GM04503 (cell line): ENCODE measurements at regions not wholly inside any gene's neighbourhood (a gene's known extent, or its start where the extent isn't known, plus 50 kb on each side); places are given as distances from the start of the nearest gene placed in this dataset.
A peak's percentile ranks its signal among the peaks of the same experiment; 100 is the strongest.

Experiments
- DNase-seq: peaks from one replicate; pipeline ENCODE4 v3.0.0-alpha.2; 2012; ENCODE audit warnings: low read depth

DNA sequence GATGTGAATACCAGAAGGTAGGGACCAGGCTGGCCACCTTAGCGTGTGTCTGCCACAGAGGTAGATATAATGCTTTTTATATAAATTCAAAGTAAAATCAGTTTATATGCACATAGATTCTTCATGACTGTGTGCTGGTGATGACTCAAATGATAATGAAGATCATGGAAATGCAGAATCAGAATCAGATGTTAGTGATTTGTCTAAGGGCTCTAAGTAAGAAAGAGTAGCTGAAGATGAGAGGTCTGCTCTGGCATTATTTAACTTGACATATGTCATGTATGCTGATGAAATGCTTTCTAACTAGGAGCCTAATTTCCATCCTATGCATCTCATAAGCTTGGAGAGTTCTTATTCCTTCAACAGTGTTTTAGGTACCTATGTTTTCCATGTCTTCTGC is 50.3 kb upstream of the DPH6 start:
- no peak for DNase-seq

DNA sequence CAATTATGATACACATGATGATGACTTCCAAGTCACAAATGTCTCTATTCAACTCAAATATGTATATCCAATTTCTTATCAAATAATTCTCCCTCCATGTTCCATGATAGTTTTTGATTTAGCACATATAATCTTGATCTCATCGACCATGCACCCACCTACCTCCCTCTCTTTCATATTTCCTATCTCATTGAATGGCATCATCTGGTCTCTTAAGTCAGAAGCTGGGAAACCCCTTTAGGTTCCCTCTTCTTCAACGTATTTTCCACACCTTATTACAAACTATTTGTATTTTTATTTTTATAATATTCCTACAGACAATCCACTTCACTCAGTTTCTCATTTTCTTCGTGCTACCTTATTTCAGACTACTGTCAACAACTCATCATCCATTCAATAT is 56.9 kb upstream of the DPH6 start:
- no peak for DNase-seq

DNA sequence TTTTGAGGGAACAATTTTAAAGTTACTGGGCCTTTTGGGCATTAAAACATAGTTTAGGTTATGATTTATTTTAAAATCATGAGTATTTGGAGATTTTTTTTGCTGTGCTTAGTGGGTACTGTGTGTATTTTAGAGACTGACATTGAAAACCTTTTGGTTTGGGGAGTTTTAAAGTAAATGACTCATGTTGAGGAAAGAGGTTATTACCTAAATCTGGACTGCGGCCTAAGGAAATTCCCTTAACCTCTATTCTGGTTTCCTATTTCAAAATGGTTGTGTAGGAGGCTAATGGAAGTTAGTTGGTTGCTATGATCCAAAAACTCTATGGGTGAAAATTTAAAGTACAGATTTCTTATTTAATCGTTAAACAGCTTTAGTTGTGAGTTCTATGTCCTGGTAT is 57.3 kb upstream of the DPH6 start:
- no peak for DNase-seq

DNA sequence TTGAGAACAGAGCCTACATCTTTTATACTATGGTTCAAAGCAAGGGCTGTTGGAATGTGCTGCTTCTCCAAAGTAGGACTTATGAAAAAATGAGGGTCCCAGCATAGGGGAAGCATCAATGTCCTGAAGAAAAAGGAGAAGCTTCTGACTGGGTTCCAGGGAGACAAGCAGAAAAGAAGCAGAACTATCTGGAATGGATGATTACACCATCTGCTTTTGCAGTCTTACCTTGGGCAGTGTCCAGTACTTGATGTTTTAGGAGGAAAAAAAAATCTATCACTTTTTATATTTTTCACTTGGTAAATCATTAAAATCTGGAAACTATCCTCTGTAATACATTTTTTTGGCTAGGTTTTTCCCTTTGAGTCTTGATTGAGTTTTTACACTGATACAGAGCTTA is 57.9 kb upstream of the DPH6 start:
- DNase-seq, result no peak

DNA sequence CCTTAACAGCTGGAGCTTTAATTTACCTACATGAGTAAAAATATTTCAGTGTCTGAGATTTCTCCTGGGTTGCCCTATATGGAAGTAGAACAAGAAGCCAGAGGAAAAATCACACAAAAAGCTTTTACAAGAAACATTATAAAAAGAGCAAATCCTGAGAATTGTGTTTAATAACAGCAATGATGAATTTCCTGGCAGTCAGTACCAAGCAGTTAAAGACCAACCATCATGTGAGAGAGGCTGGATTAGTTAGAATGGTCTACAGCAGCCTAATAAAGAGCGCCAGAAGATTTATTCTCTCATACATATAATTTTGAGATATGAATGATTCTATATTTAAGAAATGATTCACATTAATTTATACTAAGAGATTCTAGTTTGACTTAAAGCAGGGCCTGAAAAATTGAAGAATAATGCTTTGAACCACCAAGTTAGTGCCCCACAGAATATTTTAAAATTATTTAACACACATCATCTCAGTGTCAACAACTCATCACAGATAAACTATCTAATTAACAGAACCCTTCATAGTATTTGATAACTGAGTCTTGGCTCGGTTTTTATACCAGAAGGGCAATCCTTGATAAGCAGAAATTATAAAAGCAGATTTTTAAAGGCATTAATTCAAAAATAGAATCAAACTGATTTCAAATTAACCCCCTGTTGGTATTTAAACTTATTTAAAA is 59.9 kb upstream of the DPH6 start:
- no peak for DNase-seq

DNA sequence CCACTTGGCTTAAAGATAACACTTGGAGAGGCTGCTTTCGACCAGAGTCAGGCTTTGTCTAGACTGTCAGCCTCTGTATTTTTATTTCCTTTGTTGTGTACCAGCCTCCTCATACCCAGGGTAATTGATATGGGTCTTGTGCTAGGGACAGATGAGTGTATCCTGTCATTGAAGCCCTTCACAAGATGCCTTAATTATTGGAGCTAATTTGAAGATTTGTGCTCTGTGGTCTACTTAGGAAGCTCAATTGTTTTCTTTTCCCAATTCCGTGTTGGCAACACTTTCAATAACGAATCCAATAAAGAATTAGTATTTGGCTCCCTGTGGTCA is 60.5 kb upstream of the DPH6 start:
- DNase-seq, result no peak

DNA sequence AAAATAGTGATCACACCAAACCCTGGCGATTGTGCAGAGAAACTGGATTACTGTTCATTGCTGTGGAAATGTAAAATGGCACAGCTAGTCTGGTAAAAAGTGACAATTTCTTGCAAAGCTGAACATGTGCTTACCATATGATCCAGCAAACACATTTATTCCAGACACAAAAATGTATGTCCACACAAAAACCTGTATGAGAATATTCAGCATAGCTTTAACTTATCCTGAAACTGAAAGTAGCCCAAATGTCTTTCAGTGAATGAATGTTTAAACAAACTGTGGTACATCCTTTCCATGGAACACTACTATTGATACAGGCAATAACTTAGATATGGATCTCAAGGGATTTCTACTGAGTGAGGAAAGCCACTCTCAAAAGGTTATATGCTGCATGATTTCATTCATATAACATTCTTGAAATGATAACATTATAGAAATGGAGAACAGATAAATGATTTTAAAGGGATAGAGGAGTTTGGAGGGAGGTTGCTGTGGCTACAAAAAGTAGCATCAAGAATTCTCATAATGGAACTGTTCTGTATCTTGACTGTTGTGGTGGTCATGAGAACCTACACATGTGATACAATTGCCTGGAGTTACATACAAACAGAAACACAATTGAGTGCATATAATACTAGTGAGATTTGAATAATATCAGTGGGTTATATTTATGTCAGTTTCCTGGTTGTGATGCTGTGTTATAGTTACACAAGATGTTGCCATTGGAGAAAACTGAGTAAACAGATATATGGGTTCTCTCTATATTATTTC is 70.7 kb upstream of the DPH6 start:
- DNase-seq, result no peak

DNA sequence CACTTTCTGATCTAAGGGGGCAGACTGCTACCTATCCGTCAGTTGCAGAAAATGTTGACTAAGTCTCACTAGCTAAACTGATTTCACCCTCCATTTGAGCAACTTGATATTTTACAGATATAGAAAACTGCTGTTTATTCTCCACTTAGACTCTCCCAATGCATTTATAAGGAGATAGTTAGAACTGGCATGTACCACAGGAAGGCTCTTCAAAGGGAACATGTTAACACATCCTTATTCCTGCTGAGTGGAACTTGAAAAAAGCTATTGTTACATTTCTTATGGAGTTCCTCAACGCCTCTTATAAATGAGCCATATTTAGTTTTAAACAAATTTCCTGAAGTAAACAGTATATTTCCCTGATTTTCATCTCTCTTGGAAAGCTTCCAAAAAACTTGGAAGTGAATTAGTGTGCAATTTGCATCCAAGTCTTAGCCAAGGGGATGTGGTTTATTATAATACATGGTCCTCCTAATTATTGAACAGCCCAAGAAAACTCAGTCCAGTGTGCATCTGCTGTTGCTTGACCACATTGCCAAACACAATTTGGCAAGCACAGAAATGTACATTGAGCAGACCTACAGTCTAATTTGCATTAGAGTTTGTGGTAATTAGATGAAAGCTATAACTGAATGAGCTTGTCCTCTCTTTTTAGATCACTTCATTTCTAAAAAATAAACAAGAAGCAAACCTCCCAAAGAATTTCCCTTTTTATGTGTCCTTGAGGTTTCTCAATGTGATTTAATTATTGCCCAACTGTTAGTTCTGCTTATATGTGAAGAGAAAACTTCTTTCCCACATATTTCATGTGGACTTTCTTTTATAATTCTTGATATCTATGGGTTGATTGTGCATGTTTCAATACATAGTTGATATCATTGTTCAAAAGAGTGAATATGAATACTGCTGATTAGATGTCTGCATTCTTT is 72.6 kb upstream of the DPH6 start:
- DNase-seq, result no peak

DNA sequence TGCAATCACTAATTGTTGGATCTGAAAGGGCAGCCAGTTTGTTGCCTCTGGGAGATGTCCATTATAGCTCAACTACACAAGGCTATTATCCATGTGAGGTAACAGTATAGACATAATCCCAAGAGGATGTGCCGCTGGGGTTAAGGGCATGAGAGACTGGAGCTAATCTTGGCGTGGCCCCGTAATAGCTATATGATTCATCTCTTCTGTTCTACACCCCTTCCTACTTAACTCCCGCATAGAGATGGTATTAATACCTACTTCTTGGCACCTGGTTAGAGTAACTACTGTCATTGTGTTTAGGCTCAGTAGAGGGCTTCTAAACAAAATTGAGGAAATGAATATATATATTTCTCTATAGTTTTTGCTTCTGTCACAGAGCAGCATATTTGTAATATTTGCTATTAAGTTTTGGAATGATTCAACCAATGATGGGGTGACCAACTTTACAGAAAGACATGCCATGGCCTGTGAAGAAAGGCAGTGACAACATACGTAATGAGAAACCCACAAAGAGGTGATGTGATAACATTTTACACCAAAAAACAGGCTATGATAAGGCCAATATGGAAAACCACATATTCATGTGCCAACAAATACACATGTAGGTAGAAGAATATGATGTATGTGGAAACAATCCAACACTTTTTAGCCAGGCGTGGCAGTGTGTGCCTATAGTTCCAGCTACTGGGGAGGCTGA is 76.8 kb upstream of the DPH6 start:
- DNase-seq, result no peak

DNA sequence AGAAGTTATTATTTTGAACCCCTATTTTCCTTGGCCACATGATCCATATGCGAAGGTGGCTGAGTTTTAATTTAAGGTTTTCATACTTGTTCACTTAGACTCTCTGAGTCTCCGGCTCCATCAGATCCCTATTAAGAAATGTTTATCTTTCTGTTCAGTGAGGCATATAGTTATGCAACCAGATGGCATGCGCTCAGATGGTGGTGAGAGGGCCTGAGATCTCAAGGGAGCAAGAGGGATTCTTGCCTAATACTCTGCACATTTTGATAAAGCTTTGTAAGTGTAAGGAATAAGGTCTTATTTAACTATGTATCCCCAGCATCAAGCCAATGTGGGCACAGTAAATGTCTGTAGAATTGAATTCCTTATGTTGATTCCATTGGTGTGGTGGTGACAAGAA is 78.9 kb upstream of the DPH6 start:
- DNase-seq, result peak; percentile 80

DNA sequence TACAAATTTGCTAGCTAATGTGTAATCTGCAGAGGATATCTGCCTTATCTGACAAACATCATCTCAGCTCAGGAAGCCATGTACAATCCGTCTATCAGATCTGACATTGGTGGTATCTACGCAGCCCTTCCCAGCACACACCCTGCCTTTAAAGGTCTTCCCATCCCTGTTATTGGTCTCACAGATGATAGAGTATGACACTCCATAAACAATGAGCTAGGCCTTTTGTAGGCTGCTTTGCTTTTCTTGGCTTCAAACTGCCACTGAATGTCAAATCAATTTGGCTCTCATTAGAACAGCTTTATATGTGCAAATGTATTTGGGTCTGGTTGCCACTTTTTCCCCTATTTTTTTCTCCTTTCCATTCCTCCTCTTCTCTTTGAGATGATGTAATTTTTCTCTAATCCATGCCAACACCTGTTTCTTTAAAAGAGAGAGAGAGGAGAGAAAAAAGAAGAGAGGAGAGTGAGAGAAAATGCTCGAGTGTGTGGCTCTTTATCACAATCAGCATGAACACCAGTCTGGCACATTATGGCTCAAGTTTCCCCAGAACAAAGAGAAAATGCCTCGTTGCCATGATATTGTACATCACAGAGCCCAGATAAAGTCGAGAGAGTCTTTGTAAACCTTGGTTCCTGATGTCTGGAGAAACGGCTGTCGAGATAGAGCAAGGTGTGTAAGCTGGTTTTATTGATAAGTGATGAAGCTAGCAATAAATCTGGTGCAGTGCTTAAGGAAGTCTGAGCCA is 80.8 kb upstream of the DPH6 start:
- no peak for DNase-seq

DNA sequence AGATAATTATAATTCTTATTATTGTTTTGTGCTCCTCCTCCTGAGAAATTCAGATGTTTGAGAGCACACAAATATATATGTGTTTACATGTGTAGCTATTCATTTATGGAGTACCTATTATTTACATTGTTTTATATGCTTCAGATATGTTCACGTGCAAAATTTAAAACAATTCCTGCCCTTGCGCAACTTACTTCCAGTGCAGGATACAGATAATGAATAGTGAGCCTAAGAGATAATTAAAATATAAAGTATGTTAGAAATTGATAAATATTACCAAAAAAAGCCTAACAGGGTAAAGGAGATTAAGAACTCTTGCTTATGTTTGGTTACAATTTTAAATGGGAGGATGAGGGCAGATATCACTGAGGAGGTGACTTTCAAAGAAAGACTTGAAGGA is 81.7 kb upstream of the DPH6 start:
- DNase-seq, result no peak

DNA sequence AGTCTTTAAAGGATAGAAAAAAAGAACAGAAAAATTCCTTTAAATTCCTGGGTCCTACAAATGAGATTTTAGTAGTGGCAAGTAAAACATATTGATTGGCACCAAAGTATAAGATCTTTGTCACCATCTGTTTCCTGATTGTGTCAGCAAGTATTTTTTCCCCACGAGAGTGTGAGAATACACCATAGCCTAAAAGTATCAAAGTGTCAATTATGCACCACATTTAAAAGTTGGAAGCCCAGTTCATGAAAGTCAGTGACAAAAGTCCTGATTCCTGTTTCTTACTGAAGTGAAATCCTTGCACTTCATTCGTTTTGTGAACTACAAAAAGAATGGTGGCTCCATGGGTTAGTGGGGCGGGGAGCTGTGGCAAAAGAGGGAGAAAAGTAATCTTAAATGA is 83.8 kb upstream of the DPH6 start:
- no peak for DNase-seq

DNA sequence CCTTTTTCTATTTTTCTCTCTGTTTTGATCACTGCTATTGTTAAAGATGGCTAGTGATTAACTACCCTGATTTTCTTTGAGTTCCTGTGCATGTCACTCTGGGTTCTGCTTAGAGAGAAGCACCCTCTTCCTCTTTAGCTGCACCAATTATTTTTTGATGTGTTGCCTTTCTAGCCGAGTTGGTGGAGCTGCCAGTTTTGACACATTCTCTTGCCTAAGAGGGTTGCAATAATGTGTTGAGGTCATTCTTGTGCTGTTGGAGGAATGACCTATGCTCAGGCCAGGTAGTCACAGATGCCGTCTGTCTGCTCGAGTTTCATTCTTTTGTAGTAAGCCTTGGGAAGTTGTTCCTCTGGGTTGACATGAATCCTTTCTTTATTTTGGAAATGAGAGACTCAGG is 84.6 kb upstream of the DPH6 start:
- DNase-seq, result no peak

DNA sequence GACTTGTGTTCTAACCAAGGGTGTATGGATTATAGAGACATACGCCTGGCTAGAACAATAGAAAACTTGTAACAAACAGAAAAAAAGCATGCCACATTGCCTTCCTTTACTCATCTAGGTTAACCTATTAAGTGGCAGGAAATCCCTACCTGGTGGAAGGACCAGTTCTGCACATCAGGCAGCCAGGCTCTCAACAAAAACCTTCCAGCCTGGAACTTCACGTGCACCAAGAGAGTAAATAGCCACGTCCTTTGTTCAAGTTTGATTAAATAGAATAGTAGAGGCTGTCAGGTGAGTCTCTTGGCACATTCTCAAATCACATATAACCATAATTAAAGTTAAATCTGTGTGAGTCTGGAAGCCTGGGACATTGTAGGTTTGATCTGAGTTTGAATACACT is 85.0 kb upstream of the DPH6 start:
- no peak for DNase-seq

DNA sequence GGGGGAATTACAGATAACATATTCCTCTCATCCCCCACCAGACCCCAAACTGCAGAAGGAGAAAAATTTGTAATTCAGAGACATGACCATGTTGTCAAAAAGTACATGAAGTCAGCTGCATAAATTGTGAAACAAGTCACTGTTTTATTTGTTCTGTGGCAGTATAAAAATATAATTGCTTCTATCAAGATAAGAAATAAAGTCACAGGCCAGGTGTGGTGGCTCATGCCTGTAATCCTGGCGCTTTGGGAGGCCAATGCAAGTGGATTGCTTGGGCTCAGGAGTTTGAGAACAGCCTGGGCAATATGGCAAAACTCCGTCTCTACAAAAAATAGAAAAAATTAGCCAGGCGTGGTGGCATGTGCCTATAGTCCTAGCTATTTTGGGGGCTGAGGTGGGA is 87.7 kb upstream of the DPH6 start:
- no peak for DNase-seq

DNA sequence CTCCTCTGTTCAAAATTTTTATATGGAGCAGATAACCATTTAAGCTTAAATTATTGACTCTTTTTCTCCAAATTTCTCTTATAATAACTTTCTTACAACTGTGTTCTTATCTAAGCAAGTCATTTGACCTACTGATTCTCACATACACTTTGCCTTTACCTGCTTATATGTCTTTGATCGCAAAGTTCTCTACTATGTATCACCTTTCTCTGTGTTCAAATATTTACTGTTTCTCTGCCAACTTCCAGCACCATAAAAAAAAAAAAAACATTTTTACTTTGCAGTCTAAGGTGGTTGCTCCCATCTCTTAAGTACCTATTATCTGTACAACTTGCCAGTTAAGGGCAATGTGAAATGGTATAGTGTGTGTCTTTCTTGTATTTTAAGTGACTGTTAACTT is 100.8 kb upstream of the DPH6 start:
- DNase-seq, result no peak

DNA sequence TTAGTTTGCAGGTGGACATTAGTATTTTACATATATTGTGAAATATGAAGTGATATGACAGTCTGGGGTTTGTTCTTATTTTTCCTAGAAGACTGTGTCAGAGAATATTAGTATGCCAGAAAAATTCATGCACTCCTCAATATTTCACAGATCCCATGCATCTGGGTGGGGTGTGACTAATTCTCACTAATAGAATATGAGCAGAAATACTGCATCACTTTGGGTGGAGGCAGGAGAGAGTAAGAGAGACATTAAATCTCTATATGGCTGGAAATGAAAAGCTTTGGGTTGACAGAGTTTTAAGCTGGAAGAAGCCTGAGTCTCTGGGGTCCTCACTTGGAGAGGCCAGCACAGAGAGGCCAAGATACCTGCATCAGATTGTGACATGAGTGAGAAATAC is 101.3 kb upstream of the DPH6 start:
- no peak for DNase-seq

DNA sequence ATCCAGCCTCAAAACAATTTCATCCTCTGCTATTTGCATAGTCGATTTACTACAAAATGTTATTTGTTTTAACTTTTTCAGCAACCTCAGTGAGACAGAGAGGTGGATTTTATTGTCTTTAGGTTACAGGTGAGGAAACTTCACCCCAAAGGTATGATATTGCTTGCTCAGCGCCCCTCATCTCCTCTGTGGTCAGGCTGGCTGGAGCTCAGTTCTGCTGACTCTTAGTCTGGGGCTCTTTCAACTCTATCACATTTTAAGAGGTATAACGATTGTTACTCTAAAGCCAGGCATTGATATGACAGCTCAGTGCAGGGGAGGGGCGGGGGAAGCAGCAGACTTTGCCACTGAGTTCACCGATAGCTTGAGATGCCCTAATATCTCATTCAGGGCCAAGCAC is 103.0 kb upstream of the DPH6 start:
- DNase-seq, result no peak

DNA sequence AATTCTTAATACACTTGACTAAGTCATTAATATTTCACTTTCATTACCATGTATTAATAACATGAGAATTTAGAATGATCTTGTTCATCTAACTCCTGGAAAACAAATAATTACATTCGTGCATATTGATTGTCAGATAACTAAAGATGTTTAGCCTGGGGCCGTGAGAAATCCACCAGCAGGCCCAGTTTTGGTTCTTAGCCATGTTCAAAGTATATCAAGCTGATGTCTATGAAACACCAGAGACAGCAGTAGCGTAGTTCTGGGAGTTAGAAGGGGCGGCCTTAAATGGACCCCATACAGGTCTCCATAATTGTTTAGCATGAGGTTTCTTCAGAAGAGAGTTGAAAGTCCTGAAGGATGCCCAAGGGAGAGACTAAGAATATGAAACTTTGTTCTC is 103.6 kb upstream of the DPH6 start:
- DNase-seq, result no peak

DNA sequence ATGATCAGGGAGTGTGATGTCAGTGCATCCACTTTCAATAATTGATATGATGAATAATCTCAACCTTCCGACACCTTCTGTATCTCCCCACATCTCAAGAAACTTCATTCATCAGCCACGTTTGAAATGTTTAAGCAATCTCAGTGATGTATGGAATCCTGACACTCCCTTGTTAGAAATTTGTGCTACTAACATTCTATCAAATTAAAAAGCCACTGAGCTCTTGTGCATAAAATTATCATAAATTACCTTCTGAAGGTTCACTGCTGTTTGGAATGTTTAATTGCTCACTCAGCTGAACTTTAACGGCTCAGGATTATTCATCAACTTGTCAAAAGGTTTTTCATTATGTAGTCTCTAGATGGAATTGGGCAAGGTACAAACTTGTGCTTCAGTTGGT is 108.4 kb upstream of the DPH6 start:
- no peak for DNase-seq
